GM19455 (cell line): ENCODE measurements at regions not wholly inside any gene's neighbourhood (a gene's known extent, or its start where the extent isn't known, plus 50 kb on each side); places are given as distances from the start of the nearest gene placed in this dataset.
"Not testable (repeated sequence)": the region's sequence is repeated elsewhere in the genome, so short reads cannot be mapped to it uniquely, and the experiment has no call there.

ENCODE experiments used
- ATAC-seq: cut with Tn5 transposase; IDR thresholded peaks from one replicate; pipeline ENCODE4 v1.9.1; 2021; ENCODE audit not compliant: unreplicated experiment

DNA sequence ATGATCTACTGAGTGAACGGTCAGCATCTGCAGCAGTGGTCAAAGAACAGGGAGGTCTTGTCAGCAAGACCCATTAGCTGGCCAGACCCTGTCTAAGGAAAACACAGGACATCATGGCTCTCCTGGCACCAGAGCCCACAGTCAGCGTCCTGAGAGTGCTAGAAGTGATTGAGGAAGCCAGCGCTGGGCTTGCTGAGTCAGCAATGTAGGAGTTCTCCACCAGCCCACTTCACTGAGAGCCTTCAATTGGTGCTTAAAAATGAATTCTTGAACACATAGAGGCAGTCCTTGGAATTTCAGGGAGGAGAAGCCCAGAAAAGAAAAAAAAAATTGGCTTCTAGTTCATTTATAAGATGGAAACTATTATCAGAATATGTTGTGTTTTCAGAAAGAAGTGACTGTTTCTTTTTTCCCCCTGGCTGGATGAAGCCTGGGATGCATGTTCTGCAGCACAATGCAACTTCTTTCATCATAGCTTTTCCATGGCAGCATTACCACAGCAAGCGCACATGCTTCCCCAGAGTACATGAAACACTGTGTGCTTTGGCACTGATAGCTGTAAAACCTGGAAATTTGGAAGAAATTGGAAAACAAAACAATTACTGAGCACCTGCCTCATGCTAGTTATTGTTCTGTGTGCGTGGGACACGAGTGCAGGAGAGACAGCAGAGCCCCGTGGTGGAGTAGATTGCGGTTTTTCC is 899.9 kb downstream of the C6orf118 start:
- no peak for ATAC-seq

DNA sequence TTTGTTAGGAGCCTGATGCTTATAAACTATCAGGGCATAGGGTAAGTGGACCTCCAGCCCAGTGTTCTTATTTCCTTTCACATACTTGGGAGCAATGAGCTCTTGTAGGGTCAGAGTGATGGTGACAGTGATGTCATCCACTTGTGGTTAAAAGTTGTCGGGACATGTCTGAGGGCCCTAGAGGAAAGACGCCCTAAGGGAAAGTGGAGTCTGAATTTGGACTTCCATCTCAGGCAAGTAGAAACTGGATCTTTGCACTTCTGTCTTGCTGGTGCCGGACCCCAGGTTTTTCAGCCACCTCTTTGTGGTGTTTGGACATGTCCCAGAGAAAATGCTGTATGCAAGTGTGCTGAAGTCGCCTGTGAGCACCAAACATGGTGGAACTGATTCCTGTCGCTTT is 900.5 kb downstream of the C6orf118 start:
- no peak for ATAC-seq

DNA sequence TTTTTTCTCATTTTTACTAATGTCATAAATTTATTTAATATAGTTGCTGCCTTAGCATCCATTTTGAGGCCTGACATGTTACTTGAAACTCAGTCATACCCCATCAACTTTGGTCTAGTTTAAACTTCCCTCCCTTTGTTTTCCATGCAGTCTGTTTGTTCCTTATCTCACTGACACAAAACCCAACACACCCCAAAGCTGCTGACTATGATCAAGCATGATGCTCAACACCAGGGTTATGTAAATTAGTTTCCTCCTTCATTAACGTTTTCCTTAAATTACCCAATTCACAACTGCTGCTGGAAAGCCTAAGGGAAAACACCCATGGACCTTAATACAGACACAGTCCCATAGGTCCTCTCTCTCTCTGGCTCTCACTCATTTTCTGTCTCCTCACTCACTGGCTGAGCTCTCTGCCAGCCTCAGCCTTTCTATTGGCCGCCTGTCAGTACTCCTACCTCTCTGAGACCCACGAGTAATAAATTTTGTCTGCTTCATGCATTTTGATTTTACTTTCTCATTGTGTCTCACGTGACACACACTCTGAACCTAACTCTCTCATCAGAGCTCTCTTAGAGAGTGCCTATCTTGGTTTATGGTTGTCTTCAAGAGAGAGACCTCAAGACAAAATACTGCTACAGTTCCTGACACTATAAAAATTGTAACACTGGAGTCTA is 904.5 kb downstream of the C6orf118 start:
- ATAC-seq: no peak

DNA sequence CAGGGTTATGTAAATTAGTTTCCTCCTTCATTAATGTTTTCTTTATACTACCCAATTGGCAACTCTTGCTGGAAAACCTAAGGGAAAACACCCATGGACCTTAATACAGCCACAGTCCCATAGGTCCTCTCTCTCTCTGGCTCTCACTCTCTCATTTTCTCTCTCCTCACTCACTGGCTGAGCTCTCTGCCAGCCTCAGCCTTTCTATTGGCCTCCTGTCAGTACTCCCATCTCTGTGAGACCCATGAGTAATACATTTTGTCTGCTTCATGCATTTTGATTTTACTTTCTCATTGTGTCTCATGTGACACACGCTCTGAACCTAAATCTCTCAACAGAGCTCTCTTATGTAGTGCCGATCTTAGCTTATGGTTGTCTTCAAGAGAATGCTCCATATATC is 907.5 kb downstream of the C6orf118 start:
- ATAC-seq: no peak

DNA sequence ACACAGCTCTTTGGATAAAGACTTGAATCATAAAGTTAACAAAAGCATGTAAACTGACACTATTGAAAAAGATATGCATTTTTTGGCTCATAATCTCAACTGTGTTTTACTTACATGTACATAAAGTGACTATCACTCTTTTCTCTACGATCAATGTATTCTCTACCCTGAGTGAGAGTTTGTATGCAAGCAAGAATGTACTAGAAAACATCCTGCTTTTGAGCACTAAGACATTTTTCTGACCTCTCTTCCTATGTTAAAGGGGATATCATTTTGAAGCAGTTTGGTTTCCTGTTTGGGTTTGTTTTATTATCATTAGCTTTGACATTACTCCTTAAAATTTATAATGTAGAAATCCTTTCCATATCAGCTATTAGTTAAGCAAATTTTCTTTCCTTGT is 910.8 kb downstream of the C6orf118 start:
- no peak for ATAC-seq

DNA sequence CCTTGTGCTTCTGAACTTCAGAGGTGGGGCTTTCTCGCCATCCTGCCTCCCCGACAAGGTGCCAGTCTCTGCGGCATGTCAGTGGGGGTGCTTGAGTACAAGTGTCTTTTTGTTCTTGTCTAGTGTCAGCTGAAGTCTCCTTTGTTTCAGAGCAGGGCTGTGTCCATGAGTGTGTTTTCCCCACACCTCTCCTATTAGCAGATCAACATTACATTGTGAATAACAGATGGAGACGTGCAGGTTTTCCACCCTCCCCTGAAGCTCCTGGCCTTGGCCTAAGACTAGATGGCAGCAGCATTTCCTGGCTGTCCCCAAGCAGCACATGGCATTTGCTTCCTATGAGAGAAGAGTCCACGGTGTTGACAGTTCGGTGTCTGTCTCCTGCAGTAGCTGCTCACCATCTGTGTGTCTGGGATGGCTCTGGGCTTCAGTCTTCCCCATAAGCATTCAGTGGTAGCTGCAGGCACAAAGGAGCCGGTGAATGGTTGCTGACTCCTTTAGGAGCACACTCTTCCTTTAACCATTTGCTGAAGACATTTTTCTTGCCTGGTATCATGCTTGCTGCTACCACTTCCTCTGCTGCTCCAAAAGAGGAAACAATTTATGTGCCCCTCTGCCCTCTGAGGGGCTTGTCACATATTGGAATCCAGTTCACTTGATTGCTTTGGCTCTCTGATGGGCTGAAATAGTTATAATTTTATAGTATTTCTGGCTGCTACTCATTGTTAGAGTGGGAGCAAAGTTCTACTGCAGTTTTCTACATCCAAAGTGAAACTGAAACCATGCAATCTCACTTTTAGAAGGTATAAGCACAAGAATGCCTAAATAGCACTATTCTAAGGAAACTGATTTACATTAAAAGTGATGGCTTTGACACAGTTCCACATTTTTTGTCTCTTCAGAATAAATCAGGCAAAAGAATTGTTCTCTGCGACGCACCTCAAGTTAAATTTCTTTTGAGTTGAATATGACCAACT is 913.0 kb downstream of the C6orf118 start:
- ATAC-seq: no peak

DNA sequence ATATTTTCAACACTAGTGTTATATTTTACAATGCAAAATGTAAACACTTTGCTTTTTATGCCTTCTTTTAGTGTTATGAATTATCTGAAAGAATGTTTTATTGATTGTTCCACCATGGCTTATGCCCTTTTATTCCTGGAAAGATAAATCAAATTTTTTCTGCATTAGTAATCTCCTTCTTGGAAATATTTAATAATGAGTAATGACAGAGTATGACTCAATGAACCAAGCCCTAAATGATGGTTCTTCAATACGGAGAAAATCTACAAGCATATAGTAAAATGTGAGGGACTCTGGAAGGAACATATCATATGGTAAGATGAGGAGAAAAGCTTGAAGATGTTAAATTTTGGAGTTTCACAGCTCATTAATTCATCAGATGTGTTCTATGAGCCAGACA is 929.6 kb downstream of the C6orf118 start:
- ATAC-seq: no peak

DNA sequence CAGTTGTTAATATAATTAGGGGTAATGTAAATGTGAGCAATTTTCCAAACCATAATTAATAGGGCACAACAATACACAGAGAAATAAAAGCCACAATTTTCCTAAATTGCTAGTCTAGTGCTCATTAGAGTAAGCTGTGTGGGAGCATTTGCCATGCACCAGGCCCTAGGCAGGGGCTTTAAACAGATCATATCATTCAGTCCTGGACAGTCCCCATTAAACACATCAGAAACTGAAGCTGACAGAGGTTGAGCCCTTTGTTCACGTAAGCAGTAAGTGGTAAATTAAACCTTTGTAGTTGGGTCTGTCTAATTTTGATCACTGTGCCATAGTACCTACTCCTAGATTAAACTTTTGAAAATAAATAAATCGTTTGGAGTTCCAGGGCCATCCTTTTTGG is 931.1 kb downstream of the C6orf118 start:
- no peak for ATAC-seq

DNA sequence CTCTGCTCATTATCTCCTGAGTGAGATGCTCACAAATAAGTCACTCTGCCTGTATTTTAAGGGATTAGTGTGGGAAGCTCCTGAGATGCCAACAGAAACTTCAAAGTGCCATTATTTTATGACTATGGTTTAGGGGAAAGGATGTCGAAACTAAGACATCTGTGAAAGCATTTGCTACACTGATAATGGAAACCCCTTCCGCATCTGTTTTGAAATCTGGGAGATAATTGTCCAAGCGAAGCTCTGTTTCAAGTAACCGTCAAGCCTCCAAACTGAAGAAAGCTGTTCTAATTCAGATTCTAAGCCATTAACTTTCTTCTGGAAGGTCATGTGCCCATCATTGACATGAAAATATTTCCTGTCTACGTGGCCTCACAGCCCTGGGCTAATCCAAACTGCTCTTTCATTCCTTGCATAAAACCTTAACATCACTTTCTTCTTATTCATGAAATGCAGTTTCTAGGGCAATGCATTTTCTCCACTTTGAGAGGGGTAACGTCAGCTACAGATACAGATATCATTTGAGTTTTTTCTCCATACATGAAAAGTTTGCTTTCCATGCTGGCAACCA is 932.0 kb downstream of the C6orf118 start:
- no peak for ATAC-seq

DNA sequence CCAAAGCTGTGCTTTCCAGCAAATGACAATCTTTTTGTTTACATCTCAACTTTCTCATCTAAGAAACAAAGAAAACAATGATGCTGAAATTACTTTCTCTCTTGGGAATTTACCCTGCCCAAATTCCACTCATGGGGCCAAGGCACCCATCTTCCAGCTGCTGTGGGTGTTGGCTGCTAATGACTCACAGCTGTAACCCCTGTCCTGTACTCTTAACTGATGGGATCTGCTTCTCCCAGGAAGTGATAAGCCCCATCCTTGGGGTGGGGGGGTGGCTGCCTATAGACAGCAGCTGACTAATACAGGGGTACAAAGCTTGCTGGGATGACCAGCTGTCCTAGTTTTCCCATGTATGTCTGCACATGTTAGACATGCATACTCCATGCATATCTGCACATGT is 938.6 kb downstream of the C6orf118 start:
- no peak for ATAC-seq

DNA sequence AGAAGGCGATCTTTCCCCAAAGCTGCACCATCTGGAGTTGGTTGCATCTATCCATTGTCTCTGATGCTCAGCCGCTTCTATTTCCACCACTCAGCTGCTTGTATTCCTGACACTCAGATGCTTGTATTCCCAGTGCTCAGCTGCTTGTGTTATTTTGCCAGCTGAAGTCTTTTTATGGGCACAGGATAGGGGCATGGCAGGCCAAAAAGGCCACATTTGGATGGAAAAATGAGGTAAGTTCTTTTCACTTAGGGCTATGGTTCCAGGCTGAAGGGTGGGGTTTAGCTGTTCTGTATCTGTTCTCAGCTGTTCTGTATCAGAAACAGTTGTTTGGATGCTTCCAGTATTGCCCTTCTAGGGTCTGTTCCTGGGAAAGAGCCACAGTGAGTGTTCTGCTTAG is 944.9 kb downstream of the QKI start:
- ATAC-seq: no peak

DNA sequence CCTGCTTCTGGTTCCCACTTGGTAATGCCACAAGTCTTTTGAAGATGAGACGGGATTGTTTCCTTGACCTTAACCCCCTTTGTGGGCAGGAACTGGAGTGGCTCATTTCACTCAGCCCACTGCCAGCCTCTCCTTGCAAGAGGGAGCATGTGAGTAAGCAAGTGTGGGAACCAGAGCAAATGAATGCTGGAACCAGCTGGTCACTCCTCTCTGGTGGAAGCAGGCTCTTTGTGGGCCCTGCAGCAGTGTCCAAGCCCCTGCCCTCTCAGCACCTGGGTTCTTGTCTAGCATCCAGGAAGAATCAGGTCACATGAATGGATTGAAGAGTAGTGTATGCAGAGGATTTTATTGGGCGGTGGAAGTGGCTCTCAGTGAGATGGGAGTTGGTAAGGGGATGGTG is 944.5 kb downstream of the QKI start:
- ATAC-seq: no peak

DNA sequence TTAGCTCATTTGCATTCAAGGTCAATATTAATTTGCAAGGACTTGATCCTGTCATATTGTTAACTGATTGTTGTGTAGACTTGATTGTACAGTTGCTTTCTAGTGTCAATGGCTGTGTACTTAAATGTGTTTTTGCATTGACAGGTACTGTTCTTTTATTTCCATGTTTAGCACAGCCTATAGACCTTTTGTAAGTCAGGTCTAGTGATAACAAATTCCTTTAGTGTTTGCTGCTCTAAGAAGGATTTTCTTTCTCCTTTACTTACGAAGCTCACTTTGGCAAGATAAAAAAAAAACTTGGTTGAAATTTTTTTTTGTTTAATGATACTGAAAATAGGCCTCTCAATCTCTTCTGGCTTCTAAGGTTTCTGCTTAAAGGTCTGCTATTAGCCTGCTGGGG is 942.3 kb downstream of the QKI start:
- no peak for ATAC-seq

DNA sequence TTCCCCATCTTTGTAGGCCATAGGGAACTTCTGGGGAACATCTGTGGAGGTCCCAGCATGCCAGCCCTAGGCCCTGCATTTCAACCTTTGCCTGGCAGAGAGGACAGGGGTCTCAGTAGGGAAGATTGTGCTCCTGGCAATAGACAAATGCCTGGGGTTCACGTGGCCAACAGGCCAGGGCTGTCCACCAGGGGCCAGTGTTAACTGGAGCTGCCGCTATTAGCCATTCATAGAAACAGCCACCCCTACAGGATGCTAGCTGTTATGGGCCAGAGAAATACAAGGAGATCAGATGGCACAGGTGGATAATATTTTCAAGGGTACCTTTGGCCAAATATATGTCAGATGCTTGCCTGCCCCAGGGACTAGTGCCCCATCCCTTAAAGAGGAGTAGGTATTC is 932.9 kb downstream of the QKI start:
- ATAC-seq: no peak

DNA sequence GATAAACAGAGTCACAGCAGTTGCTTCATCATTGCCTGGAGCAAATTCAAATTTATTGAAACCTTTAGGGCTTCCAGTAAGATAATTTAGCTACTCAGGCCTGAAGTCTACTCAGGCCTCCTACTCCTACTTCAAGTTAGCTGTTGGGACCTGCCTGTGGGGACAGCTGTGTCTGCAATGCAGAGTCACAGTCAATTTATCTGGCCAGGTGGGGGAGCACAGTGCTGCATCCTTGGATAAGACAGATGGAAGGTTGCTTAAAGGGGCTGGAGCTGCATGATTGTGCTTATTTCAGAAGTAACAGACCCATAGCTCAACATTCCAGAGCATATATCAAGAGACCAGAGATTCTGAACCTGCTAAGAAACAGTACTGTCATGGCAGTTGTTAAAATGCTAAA is 932.1 kb downstream of the QKI start:
- ATAC-seq: no peak

DNA sequence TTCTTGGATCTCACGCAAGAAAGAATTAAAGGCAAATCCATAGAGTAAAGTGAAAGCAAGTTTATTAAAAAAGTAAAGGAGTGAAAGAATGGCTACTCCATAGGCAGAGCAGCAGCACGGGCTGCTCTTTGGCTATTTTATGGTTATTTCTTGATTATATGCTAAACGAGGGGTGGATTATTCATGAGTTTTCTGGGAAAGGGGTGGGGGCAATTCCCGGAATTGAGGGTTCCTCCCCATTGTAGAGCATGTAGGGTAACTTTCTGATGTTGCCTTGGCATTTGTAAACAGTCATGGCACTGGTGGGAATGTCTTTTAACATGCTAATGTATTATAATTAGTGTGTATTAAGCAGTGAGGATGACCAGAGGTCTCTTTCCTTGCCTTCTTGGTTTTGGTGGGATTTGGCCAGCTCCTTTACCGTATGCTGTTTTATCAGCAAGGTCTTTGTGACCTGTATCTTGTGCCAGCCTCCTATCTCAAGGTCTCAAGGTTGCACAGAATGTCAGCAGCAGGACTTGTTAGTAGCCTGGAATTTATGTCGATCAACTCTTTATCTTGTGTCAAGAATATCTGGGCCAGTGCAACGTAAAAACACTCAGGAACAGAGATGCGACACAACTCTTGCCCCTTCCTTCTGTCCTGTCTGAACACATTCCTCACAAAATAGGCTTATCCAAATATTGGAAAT is 931.4 kb downstream of the QKI start:
- ATAC-seq: no peak

DNA sequence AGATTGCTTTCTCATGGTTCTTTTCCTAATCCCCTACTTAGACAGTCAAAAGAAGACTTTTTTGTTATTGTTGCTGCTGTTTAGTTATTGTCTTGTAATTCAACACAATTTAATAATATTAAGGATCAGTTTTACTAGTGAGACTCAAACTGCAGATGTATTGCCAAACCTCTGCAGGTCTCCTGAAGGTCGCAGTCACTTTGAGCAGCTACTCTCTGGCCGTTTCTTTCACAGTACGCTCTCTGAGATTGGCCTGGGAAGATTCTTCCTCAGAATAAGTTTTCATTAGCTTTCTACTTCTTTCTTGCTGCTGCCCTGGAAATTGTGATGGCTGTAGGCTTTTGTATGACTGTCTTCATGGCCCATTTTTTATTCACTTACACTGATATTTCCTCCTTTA is 930.8 kb downstream of the QKI start:
- ATAC-seq: no peak

DNA sequence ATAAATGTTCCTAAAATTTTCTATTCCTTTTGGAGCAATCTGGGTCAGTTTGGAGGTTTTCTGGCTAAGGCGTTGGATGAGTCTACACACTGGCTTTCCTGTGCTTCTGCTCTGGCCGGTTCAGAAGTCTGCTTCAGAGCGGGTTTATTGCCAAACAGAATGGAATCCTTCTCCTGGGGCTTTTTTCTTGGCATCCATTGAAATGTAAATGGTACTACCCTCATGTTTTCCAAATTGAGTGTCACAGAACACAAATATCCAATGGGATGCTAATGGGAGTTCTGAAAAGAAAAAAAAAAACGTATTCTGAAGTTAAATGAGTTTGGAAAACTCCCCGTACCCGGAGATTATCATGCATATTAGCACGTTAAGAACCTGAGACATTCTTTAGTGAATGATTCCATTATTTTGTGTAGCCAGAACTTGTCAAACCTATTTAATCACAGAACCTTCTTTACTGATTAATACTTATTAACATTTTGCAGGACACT is 930.3 kb downstream of the QKI start:
- no peak for ATAC-seq

DNA sequence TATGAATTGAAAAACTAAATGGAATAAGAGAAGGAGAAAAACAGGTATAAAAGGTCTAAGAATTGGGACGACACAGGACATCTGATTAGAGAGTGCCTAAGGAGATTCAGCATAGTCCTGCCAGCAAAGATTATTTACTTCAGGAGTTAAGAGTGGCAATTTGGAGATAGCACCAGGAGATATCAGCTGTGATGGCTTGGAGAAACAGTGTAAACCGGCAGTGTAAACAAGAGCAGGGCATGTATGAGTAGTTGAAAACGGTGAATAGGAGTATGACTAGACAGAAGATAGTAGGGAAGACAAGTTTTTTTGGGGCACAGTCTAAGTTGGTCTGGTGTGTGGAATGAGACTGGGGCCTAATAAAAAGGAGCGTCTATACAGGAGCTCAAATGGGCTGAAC is 924.9 kb downstream of the QKI start:
- not testable (repeated sequence) for ATAC-seq

DNA sequence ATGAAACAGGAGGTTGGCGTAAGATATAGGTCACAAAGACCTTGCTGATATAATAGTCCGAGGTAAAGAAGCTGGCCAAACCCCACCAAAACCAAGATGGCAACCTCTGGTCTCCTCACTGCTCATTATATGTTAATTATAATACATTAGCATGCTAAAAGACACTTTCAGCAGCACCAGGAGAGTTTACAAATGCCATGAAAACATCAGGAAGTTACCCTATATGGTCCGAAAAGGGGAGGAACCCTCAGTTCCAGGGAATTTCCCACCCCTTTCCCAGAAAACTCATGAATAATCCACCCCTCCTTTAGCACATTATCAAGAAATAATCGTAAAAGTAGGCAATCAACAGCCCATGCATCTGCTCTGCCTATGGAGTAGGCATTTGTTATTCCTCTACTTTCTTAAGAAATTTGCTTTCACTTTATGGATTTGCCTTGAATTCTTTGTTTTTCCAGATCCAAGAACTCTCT is 923.4 kb downstream of the QKI start:
- no peak for ATAC-seq
